HG02852 (cell line): ENCODE measurements at regions not wholly inside any gene's neighbourhood (a gene's known extent, or its start where the extent isn't known, plus 50 kb on each side); places are given as distances from the start of the nearest gene placed in this dataset.

Experiments
- ATAC-seq: cut with Tn5 transposase; IDR thresholded peaks from one replicate; pipeline ENCODE4 v1.9.1; 2021; ENCODE audit warnings: mild to moderate bottlenecking, moderate library complexity; ENCODE audit not compliant: unreplicated experiment

- no peak for ATAC-seq
These were observed 115.2 kb upstream of the CNTNAP4 start for GRCh38 chr16:76162046-76162445.

GRCh38 chr16:76164970-76165558 is 112.1 kb upstream of the CNTNAP4 start:
- peak; percentile 79 for ATAC-seq

DNA sequence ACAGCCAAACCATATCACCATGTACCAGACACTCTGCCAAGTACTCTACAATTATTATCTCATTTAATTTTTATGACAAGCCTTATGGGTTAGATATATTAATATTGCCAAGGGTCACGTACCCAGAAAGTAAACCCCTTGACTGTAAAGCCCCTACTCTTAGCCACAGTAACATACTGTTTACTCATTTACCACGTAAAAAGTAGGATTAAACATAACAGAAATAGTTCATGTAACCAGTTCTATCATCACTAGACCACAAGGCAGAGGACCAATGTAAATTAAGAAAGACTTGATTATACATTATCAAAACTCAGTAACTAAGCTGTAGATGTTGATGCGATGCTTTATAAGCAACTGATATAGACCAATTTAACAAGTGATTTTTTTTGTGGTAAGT is 101.5 kb upstream of the CNTNAP4 start:
- peak; percentile 11 for ATAC-seq

DNA sequence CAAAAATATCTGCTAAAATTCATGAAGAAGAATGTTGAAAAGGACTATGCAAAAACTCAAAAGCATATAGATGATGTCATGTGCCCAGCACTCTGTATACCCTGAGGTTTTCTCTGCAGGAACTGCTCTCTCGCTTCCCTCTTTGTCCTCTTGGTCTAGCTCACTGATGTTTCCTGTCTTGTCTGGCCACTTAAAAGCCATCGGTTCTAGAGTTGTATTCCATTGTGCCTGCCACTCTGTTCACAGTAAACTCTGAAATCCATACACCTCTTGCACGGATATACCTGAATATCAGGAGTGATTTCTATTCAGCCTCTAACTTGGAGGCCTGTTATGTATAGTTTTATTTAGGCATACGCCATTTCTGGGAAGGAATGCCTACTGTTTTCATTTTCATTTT is 101.0 kb upstream of the CNTNAP4 start:
- ATAC-seq = peak; percentile 91

DNA sequence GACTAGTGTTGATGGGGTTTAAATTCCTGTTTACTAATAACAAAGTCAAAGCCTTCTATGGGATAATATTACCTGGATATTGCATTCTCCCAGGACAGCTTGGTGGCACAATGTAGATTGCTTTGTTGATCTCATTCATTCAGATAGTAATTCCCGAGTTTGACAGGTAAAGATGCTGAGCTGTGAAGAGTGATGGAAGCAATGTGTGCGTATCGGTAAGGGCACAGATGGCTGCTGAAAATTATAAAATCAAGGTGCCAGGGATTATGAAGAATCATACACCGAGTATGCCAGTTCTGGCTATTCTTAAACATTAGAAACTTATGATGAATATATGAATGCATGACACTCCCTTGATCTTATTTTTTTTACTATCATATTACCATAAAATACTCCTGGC is 100.6 kb upstream of the CNTNAP4 start:
- no peak for ATAC-seq

DNA sequence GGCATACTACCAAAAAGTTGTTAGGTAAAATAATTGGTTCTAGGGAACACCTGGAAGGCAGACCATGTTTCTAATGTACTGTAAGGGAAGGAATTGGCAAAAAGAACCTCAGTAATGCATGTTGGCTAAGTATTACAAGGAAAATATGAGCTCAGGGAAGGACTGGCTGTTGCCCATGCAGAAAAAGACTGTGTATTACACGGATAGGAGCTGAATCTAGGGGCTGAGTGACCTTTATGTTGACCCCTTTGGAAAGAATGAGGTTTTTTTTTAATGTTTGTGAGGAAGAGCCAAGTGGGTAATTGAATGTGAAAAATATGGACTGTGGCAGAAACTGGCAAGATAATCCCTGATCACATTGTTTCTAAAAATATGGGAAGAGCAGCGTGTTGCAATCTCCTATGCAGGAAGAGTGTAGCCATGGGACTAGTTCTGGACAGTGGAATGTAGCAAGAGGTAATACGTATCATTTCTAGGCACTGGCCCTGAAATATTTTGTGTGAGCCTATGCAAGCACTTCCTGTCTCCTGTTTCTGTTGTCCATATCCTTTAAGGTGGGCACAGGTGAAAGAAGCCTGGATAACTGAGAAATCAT is 95.1 kb upstream of the CNTNAP4 start:
- ATAC-seq = no peak

- no peak for ATAC-seq
These were observed 93.6 kb upstream of the CNTNAP4 start for GRCh38 chr16:76183647-76184046.

DNA sequence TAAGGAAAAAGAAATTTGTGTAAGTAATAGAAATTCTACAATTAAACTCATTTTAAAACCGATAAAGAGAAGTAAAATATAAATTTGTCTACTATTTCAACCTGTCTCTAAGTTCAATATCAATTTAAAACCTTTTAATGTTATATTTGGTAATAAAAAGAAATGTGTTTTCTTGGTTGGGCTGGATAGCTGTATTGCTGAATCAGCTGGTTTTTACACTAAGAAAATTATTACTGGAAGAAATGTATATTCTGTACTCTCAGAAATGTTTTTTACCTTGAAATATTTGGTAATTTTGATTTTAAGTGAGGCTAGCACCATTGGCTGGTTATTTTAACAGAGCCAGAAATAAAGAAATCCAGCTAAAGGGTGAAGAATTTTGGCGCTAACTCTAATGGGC is 87.1 kb upstream of the CNTNAP4 start:
- no peak for ATAC-seq

GRCh38 chr16:76190480-76190879 is 86.7 kb upstream of the CNTNAP4 start:
- no peak for ATAC-seq

GRCh38 chr16:76193906-76194615 is 83.1 kb upstream of the CNTNAP4 start:
- no peak for ATAC-seq

DNA sequence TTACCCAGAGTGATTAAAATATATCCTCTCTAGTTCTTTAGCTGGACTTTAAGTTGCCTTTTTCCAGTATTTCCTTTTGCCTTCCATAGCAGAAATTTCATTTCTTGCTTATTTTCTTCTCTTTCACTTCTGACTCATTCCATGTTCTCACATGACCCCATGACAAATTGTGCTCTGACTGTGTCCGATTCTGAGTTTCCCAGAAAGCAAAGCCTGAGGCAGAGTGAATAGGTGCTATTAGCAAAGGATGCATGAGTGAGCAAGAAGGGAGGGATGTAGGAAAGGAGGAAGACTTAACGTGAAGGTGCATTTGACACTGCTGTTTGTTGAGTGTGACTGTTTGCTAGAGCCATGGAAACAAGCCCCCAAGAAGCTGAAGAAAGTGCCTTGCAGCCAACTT is 82.6 kb upstream of the CNTNAP4 start:
- ATAC-seq = no peak

DNA sequence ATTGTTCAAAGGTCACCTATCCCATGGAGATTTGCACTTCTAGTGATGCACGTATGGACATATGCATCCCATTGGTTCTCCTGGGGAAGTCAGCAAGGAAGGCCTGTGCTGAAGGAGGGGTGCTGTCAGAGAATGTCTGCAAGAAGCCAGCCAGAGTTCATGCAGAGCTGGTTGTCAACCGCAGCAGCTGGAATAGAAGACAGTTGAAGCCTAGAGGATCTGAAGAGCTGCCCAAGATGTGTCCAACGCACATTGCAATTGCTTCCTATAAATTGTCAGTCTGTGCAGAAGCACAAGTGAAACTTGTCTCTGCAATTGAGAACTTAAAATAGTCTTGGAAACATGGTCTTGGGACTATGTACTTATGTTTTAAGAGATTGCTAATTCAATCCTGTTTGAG is 82.1 kb upstream of the CNTNAP4 start:
- ATAC-seq = no peak

DNA sequence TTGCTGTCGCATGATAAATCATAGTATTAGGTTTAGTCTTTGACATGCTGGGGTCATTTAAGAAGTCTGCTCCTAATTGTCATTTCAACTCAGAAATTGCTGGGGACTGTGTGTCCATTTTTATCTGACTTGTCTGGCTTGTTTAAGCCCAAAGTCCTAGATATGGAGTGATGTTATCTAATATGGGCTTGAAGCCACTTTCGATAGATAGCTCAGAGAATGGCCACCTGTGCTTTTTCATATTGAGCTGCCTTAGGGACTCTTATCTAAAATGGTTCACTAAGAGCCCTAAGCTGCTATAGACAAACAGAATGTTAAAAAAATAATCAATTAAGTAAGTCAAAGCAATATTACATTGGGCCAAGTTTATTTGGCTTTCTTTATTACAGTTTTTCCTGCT is 81.6 kb upstream of the CNTNAP4 start:
- no peak for ATAC-seq

DNA sequence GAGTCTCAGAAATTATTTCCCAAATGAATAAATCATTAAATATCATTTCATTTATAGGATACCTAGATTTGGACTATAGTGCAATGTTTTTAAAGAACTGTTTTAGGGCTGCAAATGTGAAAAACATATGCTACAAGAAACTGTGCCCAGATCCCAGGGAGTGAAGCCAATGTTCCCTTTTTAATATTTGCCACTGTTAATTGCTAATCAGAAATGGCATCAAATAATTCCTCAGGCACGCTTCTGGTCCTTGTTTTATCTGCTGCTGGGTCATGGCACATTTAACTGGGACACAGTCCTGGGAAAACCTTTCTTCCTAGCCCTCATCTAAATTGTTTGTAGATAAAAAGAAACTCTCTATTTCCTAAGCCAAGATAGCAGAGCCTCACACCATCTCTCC is 79.3 kb upstream of the CNTNAP4 start:
- no peak for ATAC-seq

DNA sequence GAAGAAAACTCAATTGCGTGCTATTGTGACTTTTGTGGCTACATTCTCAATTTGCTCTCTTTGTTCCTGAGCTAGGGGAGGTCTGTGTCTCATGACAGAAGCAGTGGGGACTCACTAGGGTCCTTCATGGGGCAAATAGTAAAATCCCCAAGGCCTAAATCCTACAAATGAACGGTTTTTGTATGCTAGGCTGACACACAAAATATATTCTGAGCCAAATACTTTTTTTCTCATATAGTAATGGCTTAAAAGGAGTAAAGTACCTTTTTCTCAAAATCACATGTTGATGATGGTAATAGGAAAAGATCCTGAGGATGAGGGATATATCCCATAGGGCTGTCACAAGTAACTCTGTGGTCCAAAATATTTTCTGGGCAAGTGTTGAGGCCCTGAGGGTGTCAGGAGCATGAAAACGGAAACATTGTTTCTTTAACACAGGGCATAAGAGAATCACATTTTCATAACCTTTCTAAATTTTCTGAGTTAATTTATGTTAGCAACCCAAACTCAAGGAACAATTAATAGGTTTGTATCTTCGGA is 77.5 kb upstream of the CNTNAP4 start:
- ATAC-seq = no peak

DNA sequence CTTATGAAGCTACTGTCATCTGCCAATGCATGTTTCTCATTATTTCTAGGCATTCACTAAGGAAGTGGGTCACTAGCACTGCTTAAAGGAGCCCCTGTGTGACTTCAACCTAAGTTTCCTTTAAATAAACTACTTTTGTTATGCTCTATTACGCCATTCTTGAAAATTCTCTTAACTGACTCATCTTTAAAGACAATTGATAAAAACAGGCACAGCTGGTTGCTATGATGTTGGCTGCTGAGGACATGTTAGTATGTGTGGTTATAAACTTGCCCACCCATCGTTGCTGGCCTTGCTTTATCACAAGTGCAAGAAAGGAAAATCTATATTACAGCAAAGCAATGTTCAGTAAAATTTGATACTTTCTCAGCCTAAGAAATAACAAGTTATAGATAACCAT is 75.8 kb upstream of the CNTNAP4 start:
- no peak for ATAC-seq

- no peak for ATAC-seq
These were observed 73.0 kb upstream of the CNTNAP4 start for GRCh38 chr16:76204249-76204648.

GRCh38 chr16:76207270-76207669 is 69.9 kb upstream of the CNTNAP4 start:
- no peak for ATAC-seq

DNA sequence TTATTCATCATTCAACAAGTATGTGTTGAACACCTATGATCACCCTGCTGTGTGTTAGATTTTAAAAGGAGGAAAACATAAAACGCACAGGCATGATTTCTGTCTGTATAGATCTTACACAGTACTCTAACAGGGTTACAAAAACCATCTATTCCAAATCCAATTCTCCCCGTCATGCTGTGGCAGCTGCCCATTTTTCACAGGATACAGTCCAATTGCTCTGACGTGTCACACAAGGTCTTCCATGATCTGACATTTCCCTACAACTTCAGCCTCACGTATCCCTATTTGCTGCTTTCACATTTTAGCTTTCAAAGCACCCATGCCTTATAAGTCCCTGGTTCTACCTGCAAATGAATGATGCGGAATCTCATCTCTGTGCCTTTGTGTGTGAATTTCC is 67.0 kb upstream of the CNTNAP4 start:
- no peak for ATAC-seq

- no peak for ATAC-seq
These were observed 63.3 kb upstream of the CNTNAP4 start for GRCh38 chr16:76213860-76214259.

DNA sequence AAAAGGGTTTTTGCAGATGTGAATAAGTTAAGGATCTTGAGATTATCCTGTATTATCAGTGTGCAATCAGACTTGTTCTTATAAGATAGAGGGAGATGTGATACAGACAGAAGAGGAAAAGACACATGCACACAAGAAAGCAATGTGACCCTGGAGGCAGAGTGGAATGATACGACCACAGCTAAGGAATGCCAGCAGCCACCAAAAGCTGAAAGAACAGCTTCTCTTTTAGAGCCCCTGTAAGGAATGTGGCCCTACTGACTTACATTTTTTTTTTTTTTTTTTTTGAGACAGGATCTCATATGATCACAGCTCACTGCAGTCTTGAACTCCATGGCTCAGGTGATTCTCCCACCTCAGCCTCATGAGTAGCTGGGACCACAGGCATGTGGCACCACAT is 62.3 kb upstream of the CNTNAP4 start:
- no peak for ATAC-seq

DNA sequence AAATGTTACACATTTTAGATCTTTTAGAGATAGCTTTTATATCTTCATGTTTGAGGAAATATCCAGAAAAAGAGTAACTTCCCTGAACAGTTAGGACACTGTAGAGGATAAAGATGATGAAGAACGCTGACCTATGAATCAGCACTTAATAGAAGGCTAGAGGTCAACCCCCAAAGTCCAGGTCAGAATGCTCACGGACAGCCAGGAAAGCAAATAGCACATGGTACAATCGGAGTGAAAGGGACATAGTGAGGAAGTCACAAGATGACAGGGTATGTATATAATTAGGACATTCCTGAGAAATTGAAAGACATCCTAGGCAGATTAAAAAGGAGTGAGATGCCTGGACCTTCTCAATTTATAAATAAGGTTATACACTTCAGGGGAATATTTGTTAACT is 55.1 kb upstream of the CNTNAP4 start:
- no peak for ATAC-seq
